H1 (cell line): ENCODE measurements at regions not wholly inside any gene's neighbourhood (a gene's known extent, or its start where the extent isn't known, plus 50 kb on each side); places are given as distances from the start of the nearest gene placed in this dataset.

Experiments used
- EGR1 ChIP-seq: IDR thresholded peaks from 2 replicates; pipeline ENCODE4 v1.6.1; 2011; ENCODE audit warnings: low read depth, low read length, borderline replicate concordance
- SP2 ChIP-seq: IDR thresholded peaks from 2 replicates; pipeline ENCODE4 v1.6.1; 2012; ENCODE audit warnings: mild to moderate bottlenecking, low read length, inconsistent platforms
- SUZ12 ChIP-seq: fragments of 200-600 bp; sonication (generic); IDR thresholded peaks from 2 replicates; pipeline ENCODE4 v1.6.1; 2012; ENCODE audit warnings: mild to moderate bottlenecking, inconsistent platforms, low read length, moderate library complexity, mixed read lengths
- YY1 ChIP-seq: IDR thresholded peaks from 2 replicates; pipeline ENCODE4 v1.6.1; 2011; ENCODE audit warnings: low read depth, mild to moderate bottlenecking, low read length
- TF ChIP-seq, protein P1 (sequence below): IDR thresholded peaks from 2 replicates; pipeline ENCODE4 v1.6.1; 2012; ENCODE audit warnings: low read length, inconsistent platforms

DNA sequence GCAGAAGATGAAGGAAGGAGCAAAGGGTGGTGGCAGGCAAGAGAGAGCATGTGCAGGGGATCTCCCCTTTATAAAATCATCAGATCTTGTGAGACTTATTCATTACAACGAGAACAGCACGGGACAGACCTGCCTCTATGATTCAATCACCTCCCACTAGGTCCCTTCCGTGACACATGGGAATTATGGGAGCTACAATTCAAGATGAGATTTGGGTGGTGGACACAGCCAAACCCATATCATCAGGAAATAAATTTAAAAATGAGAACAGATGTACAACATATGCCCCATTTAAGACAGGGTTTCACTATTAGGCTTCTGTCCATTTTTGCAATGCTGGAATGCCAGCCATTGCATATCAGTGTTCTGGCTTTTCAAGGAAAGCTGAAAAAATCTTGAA is 346.7 kb upstream of the SLIT2 start (continued):
- no peak for TF ChIP-seq EGR1
- no peak for TF ChIP-seq YY1
- TF ChIP-seq, protein P1, sequence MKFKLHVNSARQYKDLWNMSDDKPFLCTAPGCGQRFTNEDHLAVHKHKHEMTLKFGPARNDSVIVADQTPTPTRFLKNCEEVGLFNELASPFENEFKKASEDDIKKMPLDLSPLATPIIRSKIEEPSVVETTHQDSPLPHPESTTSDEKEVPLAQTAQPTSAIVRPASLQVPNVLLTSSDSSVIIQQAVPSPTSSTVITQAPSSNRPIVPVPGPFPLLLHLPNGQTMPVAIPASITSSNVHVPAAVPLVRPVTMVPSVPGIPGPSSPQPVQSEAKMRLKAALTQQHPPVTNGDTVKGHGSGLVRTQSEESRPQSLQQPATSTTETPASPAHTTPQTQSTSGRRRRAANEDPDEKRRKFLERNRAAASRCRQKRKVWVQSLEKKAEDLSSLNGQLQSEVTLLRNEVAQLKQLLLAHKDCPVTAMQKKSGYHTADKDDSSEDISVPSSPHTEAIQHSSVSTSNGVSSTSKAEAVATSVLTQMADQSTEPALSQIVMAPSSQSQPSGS = no peak
- TF ChIP-seq SP2 = no peak
- TF ChIP-seq SUZ12 = no peak
